ENCODE measurements at regions not wholly inside any gene's neighbourhood (a gene's known extent, or its start where the extent isn't known, plus 50 kb on each side); places are given as distances from the start of the nearest gene placed in this dataset.

DNA sequence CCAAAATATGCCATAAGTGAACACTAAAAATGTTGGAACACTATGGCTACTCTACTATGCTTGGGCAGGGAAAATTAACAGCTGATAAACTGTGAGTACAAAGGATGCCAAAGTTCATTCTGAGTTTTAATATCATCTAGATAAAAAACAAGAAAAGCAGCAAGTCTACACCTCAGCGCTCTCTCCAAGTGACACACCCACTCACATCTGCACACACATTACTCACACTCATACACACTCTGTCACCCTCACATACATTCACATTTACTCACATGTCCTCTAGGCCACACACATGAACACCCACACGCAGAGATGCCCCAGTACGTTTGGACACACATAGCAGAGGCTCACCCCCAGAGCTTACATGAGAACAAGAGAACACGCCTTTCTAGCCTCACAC lies 87.3 kb upstream of the RAB4A start:
- Histone ChIP-seq H3K4me1 (no peaks in the 10 kb centered on the region), H3K27me3 (no peaks in the 10 kb centered on the region), H3K27ac (no peak overlapping the region), H3K9me3 (no peaks in the 10 kb centered on the region), H3K4me3 (no peak overlapping the region), H3K36me3 (no peaks in the 10 kb centered on the region)
- TF ChIP-seq, protein P1, sequence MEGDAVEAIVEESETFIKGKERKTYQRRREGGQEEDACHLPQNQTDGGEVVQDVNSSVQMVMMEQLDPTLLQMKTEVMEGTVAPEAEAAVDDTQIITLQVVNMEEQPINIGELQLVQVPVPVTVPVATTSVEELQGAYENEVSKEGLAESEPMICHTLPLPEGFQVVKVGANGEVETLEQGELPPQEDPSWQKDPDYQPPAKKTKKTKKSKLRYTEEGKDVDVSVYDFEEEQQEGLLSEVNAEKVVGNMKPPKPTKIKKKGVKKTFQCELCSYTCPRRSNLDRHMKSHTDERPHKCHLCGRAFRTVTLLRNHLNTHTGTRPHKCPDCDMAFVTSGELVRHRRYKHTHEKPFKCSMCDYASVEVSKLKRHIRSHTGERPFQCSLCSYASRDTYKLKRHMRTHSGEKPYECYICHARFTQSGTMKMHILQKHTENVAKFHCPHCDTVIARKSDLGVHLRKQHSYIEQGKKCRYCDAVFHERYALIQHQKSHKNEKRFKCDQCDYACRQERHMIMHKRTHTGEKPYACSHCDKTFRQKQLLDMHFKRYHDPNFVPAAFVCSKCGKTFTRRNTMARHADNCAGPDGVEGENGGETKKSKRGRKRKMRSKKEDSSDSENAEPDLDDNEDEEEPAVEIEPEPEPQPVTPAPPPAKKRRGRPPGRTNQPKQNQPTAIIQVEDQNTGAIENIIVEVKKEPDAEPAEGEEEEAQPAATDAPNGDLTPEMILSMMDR (IDR thresholded peaks at IDR 0.05): no peak
- TF ChIP-seq POLR2A (IDR thresholded peaks at IDR 0.05): no peak
- no peak for TF ChIP-seq POLR2AphosphoS5 (IDR thresholded peaks at IDR 0.05)
- intact Hi-C loops (cut with DNase I; ENCODE audit: low total_unique reads): no loop called here
- no peak for DNase-seq (ENCODE audit: low spot score in 2 of 2)

DNA sequence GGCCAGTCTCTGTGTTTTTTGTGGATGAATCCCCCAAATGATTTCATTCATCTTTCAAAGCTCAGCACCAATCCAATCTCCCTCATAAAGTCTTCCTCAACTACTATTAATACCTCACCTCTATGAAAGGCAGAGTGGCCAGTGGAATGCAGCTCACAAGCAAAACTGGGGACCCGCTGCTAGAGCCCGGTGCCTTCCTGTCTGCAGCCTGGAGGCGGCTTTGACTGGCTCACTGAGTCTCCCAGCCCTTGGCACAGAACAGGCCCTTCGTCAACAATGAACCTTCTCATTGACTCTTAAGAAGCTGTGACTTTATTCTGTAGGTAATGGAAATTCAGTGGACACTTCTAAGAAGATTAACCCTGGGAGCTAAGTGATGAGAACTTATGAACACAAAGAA lies 86.8 kb upstream of the RAB4A start:
- Histone ChIP-seq H3K4me3 (no peak overlapping the region), H3K36me3 (no peaks in the 10 kb centered on the region), H3K4me1 (no peaks in the 10 kb centered on the region), H3K27ac (no peak overlapping the region), H3K9me3 (no peaks in the 10 kb centered on the region), H3K27me3 (no peaks in the 10 kb centered on the region)
- intact Hi-C loops (cut with DNase I; ENCODE audit: low total_unique reads): no loop called here
- TF ChIP-seq POLR2AphosphoS5 (IDR thresholded peaks at IDR 0.05) (no peak), POLR2A (IDR thresholded peaks at IDR 0.05) (no peak)
- TF ChIP-seq, protein P1 (IDR thresholded peaks at IDR 0.05): no peak
- peak in 1 of 2 donors; percentile 37 for DNase-seq (ENCODE audit: low spot score in 2 of 2)

DNA sequence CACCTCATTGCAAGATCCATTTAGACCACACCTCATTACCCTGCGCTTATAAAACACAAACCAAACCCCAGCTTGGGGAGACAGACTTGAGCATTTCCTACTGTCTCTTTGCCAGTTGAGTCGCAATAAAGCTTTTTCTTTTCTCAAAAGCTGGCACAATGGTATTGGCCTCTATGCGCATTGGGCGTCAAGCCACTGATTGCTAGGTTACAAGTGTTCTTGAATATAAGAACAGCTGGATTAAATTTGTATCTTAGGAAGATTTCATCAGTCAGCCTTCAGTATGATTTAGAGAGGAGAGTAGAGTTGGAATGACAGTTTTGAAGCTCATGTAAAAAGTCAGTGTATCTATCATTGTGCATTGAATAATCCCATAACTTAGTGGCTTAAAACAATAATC lies 84.9 kb upstream of the RAB4A start:
- DNase-seq (ENCODE audit: low spot score in 2 of 2): no peak
- Histone ChIP-seq H3K4me1 (no peaks in the 10 kb centered on the region), H3K27ac (peak overlapping the region; percentile 28 to 40), H3K9me3 (no peaks in the 10 kb centered on the region), H3K36me3 (no peaks in the 10 kb centered on the region), H3K27me3 (no peaks in the 10 kb centered on the region), H3K4me3 (no peak overlapping the region)
- TF ChIP-seq, protein P1 (IDR thresholded peaks at IDR 0.05): no peak
- no peak for TF ChIP-seq POLR2AphosphoS5 (IDR thresholded peaks at IDR 0.05)
- TF ChIP-seq POLR2A (IDR thresholded peaks at IDR 0.05): no peak
- intact Hi-C loops (cut with DNase I; ENCODE audit: low total_unique reads): no loop called here

DNA sequence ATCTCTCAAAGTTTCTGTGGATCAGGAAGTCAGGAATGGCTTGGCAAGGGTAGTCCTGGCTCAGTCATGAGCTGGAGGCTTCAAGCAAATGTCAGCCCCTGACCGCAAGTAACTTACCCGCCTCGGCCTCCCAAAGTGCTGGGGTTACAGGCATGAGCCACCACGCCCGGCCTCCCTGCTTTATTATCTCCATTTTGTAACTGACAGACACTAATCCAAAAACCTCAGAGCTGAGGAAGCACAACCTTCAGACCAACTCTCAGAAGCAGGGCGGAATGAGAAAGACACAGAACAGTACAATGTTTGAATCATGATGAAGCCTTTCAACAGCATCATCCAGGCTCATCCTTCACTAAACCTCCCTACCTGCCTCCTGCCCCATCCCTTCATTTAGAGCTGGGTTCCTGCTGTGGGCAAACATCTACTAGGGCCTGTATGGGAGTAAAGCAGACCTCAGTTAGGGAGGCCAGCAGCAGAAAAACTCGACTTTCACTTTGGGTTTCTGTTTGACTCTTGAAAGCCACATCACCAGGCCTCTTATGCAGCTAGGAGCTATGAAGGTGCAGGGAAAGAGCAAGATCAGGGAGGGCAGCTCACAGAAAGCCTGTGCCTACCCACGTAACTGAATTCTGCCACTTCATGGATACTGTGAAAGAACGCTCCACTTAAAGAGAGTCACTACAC lies 84.4 kb upstream of the RAB4A start:
- H3K4me3 ChIP-seq: no peak overlapping the region
- H3K27ac ChIP-seq: peak overlapping the region; percentile 28 to 40
- H3K4me1 ChIP-seq: no peaks in the 10 kb centered on the region
- DNase-seq (ENCODE audit: low spot score in 2 of 2): no peak
- H3K36me3 ChIP-seq: no peaks in the 10 kb centered on the region
- H3K9me3 ChIP-seq: no peaks in the 10 kb centered on the region
- TF ChIP-seq, protein P1 (IDR thresholded peaks at IDR 0.05): no peak
- TF ChIP-seq POLR2AphosphoS5 (IDR thresholded peaks at IDR 0.05): no peak
- TF ChIP-seq POLR2A (IDR thresholded peaks at IDR 0.05): no peak
- intact Hi-C loops (cut with DNase I; ENCODE audit: low total_unique reads): no loop called here
- no peaks in the 10 kb centered on the region for H3K27me3 ChIP-seq

DNA sequence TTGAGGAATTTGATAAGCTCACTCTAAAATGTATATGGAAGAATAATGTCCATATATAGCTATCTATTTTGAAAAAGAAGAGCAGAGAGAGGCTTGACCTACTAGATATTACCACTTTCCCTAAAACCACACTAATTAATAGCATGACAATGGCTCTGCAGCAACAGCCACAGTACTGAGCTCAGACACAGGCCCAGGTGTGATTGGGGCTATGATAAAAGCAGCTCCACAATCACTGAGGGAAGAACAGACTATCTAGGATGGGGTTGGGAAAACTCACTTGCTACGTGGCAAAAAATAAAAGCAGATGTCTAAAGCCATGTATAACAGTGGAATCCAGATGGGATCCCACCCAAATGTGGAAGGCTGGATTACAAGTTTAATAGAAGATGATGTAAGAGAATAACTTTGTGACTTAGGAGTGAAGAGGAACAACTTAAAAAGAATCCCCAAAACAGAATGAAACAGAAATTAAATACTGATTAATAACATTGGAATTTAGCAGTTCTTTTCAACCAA lies 80.8 kb upstream of the RAB4A start:
- Histone ChIP-seq H3K27me3 (no peaks in the 10 kb centered on the region), H3K36me3 (no peaks in the 10 kb centered on the region), H3K9me3 (no peaks in the 10 kb centered on the region), H3K4me3 (no peak overlapping the region), H3K27ac (no peak overlapping the region), H3K4me1 (no peaks in the 10 kb centered on the region)
- no peak for DNase-seq (ENCODE audit: low spot score in 2 of 2)
- intact Hi-C loops (cut with DNase I; ENCODE audit: low total_unique reads): no loop called here
- no peak for TF ChIP-seq POLR2AphosphoS5 (IDR thresholded peaks at IDR 0.05)
- TF ChIP-seq, protein P1 (IDR thresholded peaks at IDR 0.05): no peak
- TF ChIP-seq POLR2A (IDR thresholded peaks at IDR 0.05): no peak

Data from breast epithelium (tissue), 4 donors.